HepG2 (cell line): ENCODE measurements at regions not wholly inside any gene's neighbourhood (a gene's known extent, or its start where the extent isn't known, plus 50 kb on each side); places are given as distances from the start of the nearest gene placed in this dataset.

Source experiments
- ASH2L ChIP-seq: fragments of 300-600, 200-600 bp; sonication (generic); IDR thresholded peaks from 2 replicates; pipeline ENCODE4 v1.7.0; 2017; ENCODE audit warnings: low read depth, mild to moderate bottlenecking, moderate library complexity, mixed read lengths, low read length; ENCODE audit not compliant: insufficient read length
- CBX5 ChIP-seq: sonication (generic); formaldehyde crosslinking; IDR thresholded peaks from 2 replicates; pipeline ENCODE4 v1.4.0; 2020; ENCODE audit warnings: missing genetic modification reagents, borderline replicate concordance
- EHMT2 ChIP-seq: fragments of 200-600 bp; sonication (generic); IDR thresholded peaks from 2 replicates; pipeline ENCODE4 v1.7.0; 2017; ENCODE audit warnings: antibody characterized with exemption, low read depth, low read length, borderline replicate concordance
- FOXC1 ChIP-seq: sonication (generic); formaldehyde crosslinking; IDR thresholded peaks from 2 replicates; pipeline ENCODE4 v1.8.0; 2022; ENCODE audit warnings: mild to moderate bottlenecking, missing genetic modification reagents, borderline replicate concordance
- GATA4 ChIP-seq: sonication (generic); IDR thresholded peaks from 2 replicates; pipeline ENCODE4 v1.6.1; 2016; ENCODE audit warnings: antibody characterized with exemption, low read depth, borderline replicate concordance
- GTF3A ChIP-seq: sonication (generic); formaldehyde crosslinking; conservative IDR thresholded peaks from 2 replicates; pipeline ENCODE4 v1.4.0; 2020; ENCODE audit warnings: mild to moderate bottlenecking, missing genetic modification reagents
- NCOA2 ChIP-seq: sonication (generic); formaldehyde crosslinking; IDR thresholded peaks from 2 replicates; pipeline ENCODE4 v1.8.0; 2022; ENCODE audit warnings: inconsistent platforms
- NFKB2 ChIP-seq: sonication (generic); formaldehyde crosslinking; IDR thresholded peaks from 2 replicates; pipeline ENCODE4 v1.4.0; 2020; ENCODE audit warnings: missing genetic modification reagents, borderline replicate concordance
- PITX1 ChIP-seq: sonication (generic); formaldehyde crosslinking; IDR thresholded peaks from 2 replicates; pipeline ENCODE4 v1.5.1; 2020; ENCODE audit warnings: mild to moderate bottlenecking, missing genetic modification reagents
- RELA ChIP-seq: sonication (generic); formaldehyde crosslinking; IDR thresholded peaks from 2 replicates; pipeline ENCODE4 v1.4.0; 2020; ENCODE audit warnings: missing genetic modification reagents
- SNAPC2 ChIP-seq: sonication (generic); formaldehyde crosslinking; IDR thresholded peaks from 2 replicates; pipeline ENCODE4 v1.8.1; 2022; ENCODE audit warnings: mild to moderate bottlenecking, missing genetic modification reagents
- TOE1 ChIP-seq: sonication (generic); formaldehyde crosslinking; IDR thresholded peaks from 2 replicates; pipeline ENCODE4 v1.4.0; 2020; ENCODE audit warnings: mild to moderate bottlenecking, missing genetic modification reagents
- TP53 ChIP-seq: sonication (generic); formaldehyde crosslinking; conservative IDR thresholded peaks from 2 replicates; pipeline ENCODE4 v1.4.0; 2020; ENCODE audit warnings: missing genetic modification reagents
- ZNF296 ChIP-seq: sonication (generic); formaldehyde crosslinking; conservative IDR thresholded peaks from 2 replicates; pipeline ENCODE4 v1.5.0; 2020; ENCODE audit warnings: mild to moderate bottlenecking, missing genetic modification reagents
- ZNF552 ChIP-seq: sonication (generic); formaldehyde crosslinking; IDR thresholded peaks from 2 replicates; pipeline ENCODE4 v1.9.0; 2022; ENCODE audit warnings: missing genetic modification reagents, mild to moderate bottlenecking, borderline replicate concordance
- ZNF672 ChIP-seq: sonication (generic); formaldehyde crosslinking; IDR thresholded peaks from 2 replicates; pipeline ENCODE4 v1.8.1; 2022; ENCODE audit warnings: missing genetic modification reagents
- ZNF737 ChIP-seq: sonication (generic); formaldehyde crosslinking; IDR thresholded peaks from 2 replicates; pipeline ENCODE4 v1.5.0; 2020; ENCODE audit warnings: missing genetic modification reagents, mild to moderate bottlenecking, borderline replicate concordance
- ZNF773 ChIP-seq: sonication (generic); formaldehyde crosslinking; IDR thresholded peaks from 2 replicates; pipeline ENCODE4 v1.4.0; 2020; ENCODE audit warnings: missing genetic modification reagents, borderline replicate concordance
- TF ChIP-seq, protein P1 (sequence below): IDR thresholded peaks from 2 replicates; pipeline ENCODE4 v1.6.1; 2016; ENCODE audit warnings: low read depth, missing genetic modification reagents, missing compliant biosample characterization
- TF ChIP-seq, protein P2 (sequence below): sonication (generic); formaldehyde crosslinking; IDR thresholded peaks from 2 replicates; pipeline ENCODE4 v1.9.0; 2022; ENCODE audit warnings: missing genetic modification reagents, mild to moderate bottlenecking, borderline replicate concordance
- TF ChIP-seq, protein P3 (sequence below): sonication (generic); formaldehyde crosslinking; IDR thresholded peaks from 2 replicates; pipeline ENCODE4 v1.4.0; 2020; ENCODE audit warnings: mild to moderate bottlenecking, missing genetic modification reagents
- TF ChIP-seq, protein P4 (sequence below): sonication (generic); formaldehyde crosslinking; IDR thresholded peaks from 2 replicates; pipeline ENCODE4 v1.5.1; 2020; ENCODE audit warnings: missing genetic modification reagents, mild to moderate bottlenecking, borderline replicate concordance

DNA sequence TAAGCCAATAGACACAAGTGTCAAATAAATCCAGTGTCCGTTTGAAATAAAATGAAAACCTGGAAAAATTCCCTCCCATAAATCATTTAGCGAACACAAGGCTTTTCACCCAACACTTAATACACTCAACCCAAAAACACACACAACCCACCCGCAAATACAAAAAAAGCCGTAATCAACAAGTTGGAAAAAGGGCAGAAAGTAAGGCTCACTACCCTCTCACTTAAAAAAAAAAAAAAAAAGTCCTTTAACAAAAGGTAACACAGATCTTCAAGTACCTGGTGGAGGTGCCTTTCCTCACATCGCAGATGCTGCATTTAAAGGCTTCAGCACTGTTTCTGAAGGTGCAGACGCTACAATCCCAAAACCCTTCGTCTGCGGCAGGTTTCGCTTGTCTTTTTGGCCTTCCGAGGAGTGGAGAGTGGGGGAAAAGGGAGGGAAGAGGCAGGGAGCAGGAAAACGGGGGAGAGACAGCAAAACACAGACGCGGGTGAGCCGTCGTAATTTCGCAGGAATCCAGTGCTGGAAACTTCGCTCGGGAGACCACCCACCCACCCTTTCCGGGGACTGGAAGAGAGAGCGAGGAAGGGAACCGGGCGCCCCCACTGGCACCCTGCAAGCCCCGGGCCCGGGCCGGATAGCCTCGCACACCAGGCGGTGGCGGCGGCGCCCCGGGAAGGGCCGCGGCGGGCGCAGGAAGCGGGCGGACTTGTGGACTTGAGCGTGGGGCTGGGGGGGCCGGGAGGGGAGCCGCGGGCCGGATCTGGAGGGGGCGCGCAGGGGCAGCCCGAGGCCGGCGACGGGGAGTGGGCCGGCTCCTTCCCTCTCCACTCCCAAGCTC, 401.8 kb downstream of the SHQ1 start, which contains the start of gene RYBP (continued):
- TF ChIP-seq, protein P1, sequence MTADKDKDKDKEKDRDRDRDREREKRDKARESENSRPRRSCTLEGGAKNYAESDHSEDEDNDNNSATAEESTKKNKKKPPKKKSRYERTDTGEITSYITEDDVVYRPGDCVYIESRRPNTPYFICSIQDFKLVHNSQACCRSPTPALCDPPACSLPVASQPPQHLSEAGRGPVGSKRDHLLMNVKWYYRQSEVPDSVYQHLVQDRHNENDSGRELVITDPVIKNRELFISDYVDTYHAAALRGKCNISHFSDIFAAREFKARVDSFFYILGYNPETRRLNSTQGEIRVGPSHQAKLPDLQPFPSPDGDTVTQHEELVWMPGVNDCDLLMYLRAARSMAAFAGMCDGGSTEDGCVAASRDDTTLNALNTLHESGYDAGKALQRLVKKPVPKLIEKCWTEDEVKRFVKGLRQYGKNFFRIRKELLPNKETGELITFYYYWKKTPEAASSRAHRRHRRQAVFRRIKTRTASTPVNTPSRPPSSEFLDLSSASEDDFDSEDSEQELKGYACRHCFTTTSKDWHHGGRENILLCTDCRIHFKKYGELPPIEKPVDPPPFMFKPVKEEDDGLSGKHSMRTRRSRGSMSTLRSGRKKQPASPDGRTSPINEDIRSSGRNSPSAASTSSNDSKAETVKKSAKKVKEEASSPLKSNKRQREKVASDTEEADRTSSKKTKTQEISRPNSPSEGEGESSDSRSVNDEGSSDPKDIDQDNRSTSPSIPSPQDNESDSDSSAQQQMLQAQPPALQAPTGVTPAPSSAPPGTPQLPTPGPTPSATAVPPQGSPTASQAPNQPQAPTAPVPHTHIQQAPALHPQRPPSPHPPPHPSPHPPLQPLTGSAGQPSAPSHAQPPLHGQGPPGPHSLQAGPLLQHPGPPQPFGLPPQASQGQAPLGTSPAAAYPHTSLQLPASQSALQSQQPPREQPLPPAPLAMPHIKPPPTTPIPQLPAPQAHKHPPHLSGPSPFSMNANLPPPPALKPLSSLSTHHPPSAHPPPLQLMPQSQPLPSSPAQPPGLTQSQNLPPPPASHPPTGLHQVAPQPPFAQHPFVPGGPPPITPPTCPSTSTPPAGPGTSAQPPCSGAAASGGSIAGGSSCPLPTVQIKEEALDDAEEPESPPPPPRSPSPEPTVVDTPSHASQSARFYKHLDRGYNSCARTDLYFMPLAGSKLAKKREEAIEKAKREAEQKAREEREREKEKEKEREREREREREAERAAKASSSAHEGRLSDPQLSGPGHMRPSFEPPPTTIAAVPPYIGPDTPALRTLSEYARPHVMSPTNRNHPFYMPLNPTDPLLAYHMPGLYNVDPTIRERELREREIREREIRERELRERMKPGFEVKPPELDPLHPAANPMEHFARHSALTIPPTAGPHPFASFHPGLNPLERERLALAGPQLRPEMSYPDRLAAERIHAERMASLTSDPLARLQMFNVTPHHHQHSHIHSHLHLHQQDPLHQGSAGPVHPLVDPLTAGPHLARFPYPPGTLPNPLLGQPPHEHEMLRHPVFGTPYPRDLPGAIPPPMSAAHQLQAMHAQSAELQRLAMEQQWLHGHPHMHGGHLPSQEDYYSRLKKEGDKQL: no peak
- TF ChIP-seq, protein P2, sequence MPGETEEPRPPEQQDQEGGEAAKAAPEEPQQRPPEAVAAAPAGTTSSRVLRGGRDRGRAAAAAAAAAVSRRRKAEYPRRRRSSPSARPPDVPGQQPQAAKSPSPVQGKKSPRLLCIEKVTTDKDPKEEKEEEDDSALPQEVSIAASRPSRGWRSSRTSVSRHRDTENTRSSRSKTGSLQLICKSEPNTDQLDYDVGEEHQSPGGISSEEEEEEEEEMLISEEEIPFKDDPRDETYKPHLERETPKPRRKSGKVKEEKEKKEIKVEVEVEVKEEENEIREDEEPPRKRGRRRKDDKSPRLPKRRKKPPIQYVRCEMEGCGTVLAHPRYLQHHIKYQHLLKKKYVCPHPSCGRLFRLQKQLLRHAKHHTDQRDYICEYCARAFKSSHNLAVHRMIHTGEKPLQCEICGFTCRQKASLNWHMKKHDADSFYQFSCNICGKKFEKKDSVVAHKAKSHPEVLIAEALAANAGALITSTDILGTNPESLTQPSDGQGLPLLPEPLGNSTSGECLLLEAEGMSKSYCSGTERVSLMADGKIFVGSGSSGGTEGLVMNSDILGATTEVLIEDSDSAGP: 0 out of 2 replicates have a peak, but pooled peaks have one; percentile 9
- no peak for TF ChIP-seq SNAPC2 (CRISPR knock-in tag)
- no peak for TF ChIP-seq ZNF672 (CRISPR knock-in tag)
- TF ChIP-seq PITX1: no peak
- peak; percentile 49 for TF ChIP-seq ASH2L
- TF ChIP-seq ZNF773 (CRISPR knock-in tag): no peak
- no peak for TF ChIP-seq GATA4
- TF ChIP-seq FOXC1 (CRISPR knock-in tag): 0 out of 2 replicates have a peak, but pooled peaks have one; percentile 27
- TF ChIP-seq TOE1 (CRISPR knock-in tag): no peak
- no peak for TF ChIP-seq EHMT2
- TF ChIP-seq NFKB2 (CRISPR knock-in tag): no peak
- TF ChIP-seq RELA (CRISPR knock-in tag): no peak
- TF ChIP-seq, protein P3, sequence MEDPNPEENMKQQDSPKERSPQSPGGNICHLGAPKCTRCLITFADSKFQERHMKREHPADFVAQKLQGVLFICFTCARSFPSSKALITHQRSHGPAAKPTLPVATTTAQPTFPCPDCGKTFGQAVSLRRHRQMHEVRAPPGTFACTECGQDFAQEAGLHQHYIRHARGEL (CRISPR knock-in tag): no peak
- TF ChIP-seq ZNF737 (CRISPR knock-in tag): no peak
- TF ChIP-seq ZNF296 (CRISPR knock-in tag): no peak
- no peak for TF ChIP-seq NCOA2
- TF ChIP-seq, protein P4, sequence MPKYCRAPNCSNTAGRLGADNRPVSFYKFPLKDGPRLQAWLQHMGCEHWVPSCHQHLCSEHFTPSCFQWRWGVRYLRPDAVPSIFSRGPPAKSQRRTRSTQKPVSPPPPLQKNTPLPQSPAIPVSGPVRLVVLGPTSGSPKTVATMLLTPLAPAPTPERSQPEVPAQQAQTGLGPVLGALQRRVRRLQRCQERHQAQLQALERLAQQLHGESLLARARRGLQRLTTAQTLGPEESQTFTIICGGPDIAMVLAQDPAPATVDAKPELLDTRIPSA: no peak
- TF ChIP-seq TP53: no peak
- TF ChIP-seq ZNF552 (CRISPR knock-in tag): no peak
- no peak for TF ChIP-seq GTF3A (CRISPR knock-in tag)
- TF ChIP-seq CBX5 (CRISPR knock-in tag): no peak
